Endothelial cell of umbilical vein (primary cell): ENCODE measurements at regions not wholly inside any gene's neighbourhood (a gene's known extent, or its start where the extent isn't known, plus 50 kb on each side); places are given as distances from the start of the nearest gene placed in this dataset.

Source experiments
- BruUV-seq: library from RNA; stranded (reverse); fragments of 400-500 nt; replicated peaks from 2 replicates; lab custom pipeline; 2021; lab: Mats Ljungman, UMichigan
- CTCF ChIA-PET: fragments of 300-600, 350-600 bp; sonication (Branson Sonifier 250); formaldehyde crosslinking; loops from one replicate; lab custom pipeline; 2021; ENCODE audit warnings: antibody characterized with exemption, inconsistent platforms; lab: Charles Lee
- POLR2A ChIA-PET: fragments of 300-600, 350-600 bp; sonication (Branson Sonifier 250); formaldehyde crosslinking; loops from one replicate; lab custom pipeline; 2021; ENCODE audit warnings: antibody characterized with exemption, inconsistent platforms; lab: Charles Lee
- DNase-seq: peaks from one replicate; pipeline ENCODE4 v3.0.0-alpha.2; 2011; ENCODE audit warnings: low read depth, low spot score
- FAIRE-seq: peaks from 2 replicates; lab custom pipeline; 2011; peaks lifted over from hg19 to GRCh38; lab: Jason Lieb, UNC
- H2AFZ ChIP-seq: 2 replicates; pipeline ENCODE4 v1.6.0; 2012; ENCODE audit warnings: low read depth, low read length, control low read depth, inconsistent platforms
- H3K27ac ChIP-seq: 2 replicates; pipeline ENCODE4 v1.5.1; 2011; ENCODE audit warnings: low read depth, mild to moderate bottlenecking, control low read depth, low read length, moderate library complexity; ENCODE audit not compliant: insufficient read depth
- H3K27me3 ChIP-seq, 2 experiments: 2 replicates each; pipeline versions ENCODE4 v1.6.0 to v1.6.1; 2011; ENCODE audit warnings: low read length in 2 of 2, mixed read lengths in 1 of 2; ENCODE audit not compliant: control insufficient read depth in 2 of 2, insufficient read depth in 2 of 2
- H3K36me3 ChIP-seq, 2 experiments: 2 replicates in 1 of 2; 3 replicates in 1 of 2; pipeline ENCODE4 v1.5.1; 2011; ENCODE audit warnings: low read length in 2 of 2, mild to moderate bottlenecking in 1 of 2, moderate library complexity in 1 of 2; ENCODE audit not compliant: control insufficient read depth in 2 of 2, insufficient read depth in 2 of 2; ENCODE audit errors: extremely low read depth in 1 of 2
- H3K4me1 ChIP-seq: 3 replicates; pipeline ENCODE4 v1.5.1; 2011; ENCODE audit warnings: mild to moderate bottlenecking, low read length; ENCODE audit not compliant: control insufficient read depth, insufficient read depth; ENCODE audit errors: extremely low read depth
- H3K4me2 ChIP-seq: 2 replicates; pipeline ENCODE4 v1.6.1; 2011; ENCODE audit warnings: low read length, control low read depth, mixed read lengths; ENCODE audit not compliant: insufficient read depth
- H3K4me3 ChIP-seq, 3 experiments: fragments of 200-600 bp in 1 of 3; sonication (generic), shearing (Covaris generic) in 1 of 3; replicated peaks in 1 of 3; 2 replicates each; pipeline ENCODE4 v1.5.1; 2011 to 2016; ENCODE audit warnings: control low read depth in 3 of 3, low read length in 3 of 3, mild to moderate bottlenecking in 2 of 3, inconsistent platforms in 1 of 3, low read depth in 1 of 3, moderate library complexity in 1 of 3; ENCODE audit not compliant: insufficient read depth in 1 of 3
- H3K79me2 ChIP-seq: 2 replicates; pipeline ENCODE4 v1.6.0; 2012; ENCODE audit warnings: low read length, inconsistent platforms; ENCODE audit not compliant: control insufficient read depth, insufficient read depth
- H3K9ac ChIP-seq: replicated peaks from 2 replicates; pipeline ENCODE3; 2011; ENCODE audit warnings: low read length, control low read depth; ENCODE audit not compliant: insufficient read depth; ENCODE audit errors: extremely low read depth
- H3K9me1 ChIP-seq: replicated peaks from 3 replicates; pipeline ENCODE4 v1.6.0; 2011; ENCODE audit warnings: mild to moderate bottlenecking, low read length; ENCODE audit not compliant: control insufficient read depth, insufficient read depth; ENCODE audit errors: extremely low read depth
- H3K9me3 ChIP-seq: replicated peaks from 2 replicates; pipeline ENCODE4 v1.5.1; 2012; ENCODE audit warnings: low read length, inconsistent platforms; ENCODE audit not compliant: control insufficient read depth, insufficient read depth
- H4K20me1 ChIP-seq: replicated peaks from 2 replicates; pipeline ENCODE3; 2011; ENCODE audit warnings: mild to moderate bottlenecking, low read length; ENCODE audit not compliant: control insufficient read depth, insufficient read depth; ENCODE audit errors: extremely low read depth
- EZH2 ChIP-seq: IDR thresholded peaks from 2 replicates; pipeline ENCODE4 v1.6.1; 2012; ENCODE audit warnings: borderline replicate concordance, low read depth, mild to moderate bottlenecking, moderate library complexity, low read length, inconsistent platforms; ENCODE audit not compliant: severe bottlenecking
- FOS ChIP-seq: IDR thresholded peaks from 2 replicates; pipeline ENCODE4 v1.6.1; 2011; ENCODE audit warnings: mild to moderate bottlenecking, low read length, moderate library complexity, borderline replicate concordance; ENCODE audit not compliant: insufficient read depth
- GATA2 ChIP-seq: IDR thresholded peaks from 2 replicates; pipeline ENCODE4 v1.7.0; 2011; ENCODE audit warnings: low read depth, mild to moderate bottlenecking, moderate library complexity, mixed read lengths, low read length; ENCODE audit not compliant: insufficient read length, insufficient read depth
- JUN ChIP-seq: IDR thresholded peaks from 2 replicates; pipeline ENCODE4 v1.6.1; 2011; ENCODE audit warnings: borderline replicate concordance, low read depth; ENCODE audit not compliant: insufficient read length, insufficient read depth
- MAX ChIP-seq: IDR thresholded peaks from 2 replicates; pipeline ENCODE4 v1.6.1; 2011; ENCODE audit not compliant: insufficient read depth, insufficient read length
- MYC ChIP-seq: IDR thresholded peaks from one replicate; pipeline ENCODE4 v1.6.1; 2011; ENCODE audit warnings: mild to moderate bottlenecking, low read depth, low read length
- POLR2A ChIP-seq: IDR thresholded peaks from 2 replicates; pipeline ENCODE4 v1.6.1; 2012; ENCODE audit warnings: low read depth, mild to moderate bottlenecking, control low read depth, low read length
- POLR2AphosphoS5 ChIP-seq: IDR thresholded peaks from 2 replicates; pipeline ENCODE4 v1.6.1; 2012; ENCODE audit warnings: low read depth, mild to moderate bottlenecking, control low read depth, low read length, moderate library complexity; ENCODE audit not compliant: insufficient read depth
- dilution Hi-C: fragments of 300-500 bp; cut with MboI; formaldehyde crosslinking; loops from one replicate; pipeline ENCODE4 v1.15.0; 2019; ENCODE audit warnings: low sequenced_read_pairs; ENCODE audit not compliant: extremely low pct_ligation_motif_present
- intact Hi-C: fragments of 100-400 bp; cut with micrococcal nuclease; formaldehyde crosslinking; loops from one replicate; pipeline ENCODE4 v1.10.0; 2022
- TF ChIP-seq, protein P1 (sequence below), 2 donors: IDR thresholded peaks; 1 replicate in 1 of 2; 2 replicates in 1 of 2; pipeline ENCODE4 v1.5.1; 2011; ENCODE audit warnings: low read length in 2 of 2, mild to moderate bottlenecking in 2 of 2, moderate library complexity in 2 of 2, control low read depth in 1 of 2, inconsistent platforms in 1 of 2, low read depth in 1 of 2; ENCODE audit not compliant: insufficient read depth in 1 of 2; ENCODE audit errors: extremely low read depth in 1 of 2

GRCh38 chr7:67301667-67302066, 305.0 kb downstream of the TYW1 start:
- Histone ChIP-seq H3K9me1 (no peaks in the 10 kb centered on the region), H3K4me1 (no peaks in the 10 kb centered on the region), H3K27ac (peak overlapping the region; percentile 86), H3K79me2 (peaks cover 17% of the 10 kb centered on the region), H3K9me3 (no peaks in the 10 kb centered on the region), H3K27me3 (no peaks in the 10 kb centered on the region), H3K9ac (peak overlapping the region; percentile 88), H3K4me3 (peak overlapping the region; percentile 46 to 66 (median 53)), H3K36me3 (no peaks in the 10 kb centered on the region), H4K20me1 (no peaks in the 10 kb centered on the region), H2AFZ (peak overlapping the region; percentile 95), H3K4me2 (peak overlapping the region; percentile 86)
- dilution Hi-C loops (no loop called here), intact Hi-C loops (loop anchor here (10.0 kb wide), 2 partner anchors 257 to 457 kb away; no protein-coding TSS in a partner anchor)
- no peak for TF ChIP-seq FOS
- TF ChIP-seq POLR2AphosphoS5: no peak
- no peak for TF ChIP-seq GATA2
- no peak for TF ChIP-seq JUN
- no peak for TF ChIP-seq MYC
- TF ChIP-seq EZH2: no peak
- TF ChIP-seq MAX: no peak
- no peak for TF ChIP-seq POLR2A
- TF ChIP-seq, protein P1, sequence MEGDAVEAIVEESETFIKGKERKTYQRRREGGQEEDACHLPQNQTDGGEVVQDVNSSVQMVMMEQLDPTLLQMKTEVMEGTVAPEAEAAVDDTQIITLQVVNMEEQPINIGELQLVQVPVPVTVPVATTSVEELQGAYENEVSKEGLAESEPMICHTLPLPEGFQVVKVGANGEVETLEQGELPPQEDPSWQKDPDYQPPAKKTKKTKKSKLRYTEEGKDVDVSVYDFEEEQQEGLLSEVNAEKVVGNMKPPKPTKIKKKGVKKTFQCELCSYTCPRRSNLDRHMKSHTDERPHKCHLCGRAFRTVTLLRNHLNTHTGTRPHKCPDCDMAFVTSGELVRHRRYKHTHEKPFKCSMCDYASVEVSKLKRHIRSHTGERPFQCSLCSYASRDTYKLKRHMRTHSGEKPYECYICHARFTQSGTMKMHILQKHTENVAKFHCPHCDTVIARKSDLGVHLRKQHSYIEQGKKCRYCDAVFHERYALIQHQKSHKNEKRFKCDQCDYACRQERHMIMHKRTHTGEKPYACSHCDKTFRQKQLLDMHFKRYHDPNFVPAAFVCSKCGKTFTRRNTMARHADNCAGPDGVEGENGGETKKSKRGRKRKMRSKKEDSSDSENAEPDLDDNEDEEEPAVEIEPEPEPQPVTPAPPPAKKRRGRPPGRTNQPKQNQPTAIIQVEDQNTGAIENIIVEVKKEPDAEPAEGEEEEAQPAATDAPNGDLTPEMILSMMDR (IDR thresholded peaks at IDR 0.05; ENCODE audit: extremely low read depth in 1 of 2, insufficient read depth in 1 of 2, low read depth in 1 of 2, low read length in 2 of 2): no peak
- no TSS peak for BruUV-seq
- POLR2A ChIA-PET: no interaction called here
- peak; percentile 2 for DNase-seq
- CTCF ChIA-PET: interaction anchor here (1.0 to 1.5 kb wide), 3 partner anchors 17 to 1097 kb away, joined by 3 to 18 read pairs (median 3); partner anchors contain the start of gene TPST1
- no peak for FAIRE-seq
